ENCODE measurements at regions not wholly inside any gene's neighbourhood (a gene's known extent, or its start where the extent isn't known, plus 50 kb on each side); places are given as distances from the start of the nearest gene placed in this dataset.

DNA sequence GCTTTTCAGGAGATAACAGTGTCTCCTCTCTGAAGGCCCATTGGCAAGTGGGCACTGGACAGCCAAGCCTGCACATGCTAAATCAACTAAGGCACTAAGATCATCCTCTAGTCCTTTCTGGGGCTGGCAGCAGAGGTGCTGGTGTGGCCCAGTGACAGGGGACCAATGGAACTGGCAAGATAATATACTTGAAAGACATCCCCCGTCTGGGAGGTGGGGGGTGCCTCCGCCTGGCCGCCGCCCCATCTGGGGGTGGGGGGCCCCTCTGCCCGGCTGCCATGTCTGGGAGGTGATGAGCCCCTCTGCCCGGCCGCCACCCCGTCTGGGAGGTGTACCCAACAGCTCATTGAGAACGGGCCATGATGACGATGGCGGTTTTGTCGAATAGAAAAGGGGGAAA lies 223.3 kb downstream of the UNC5CL start:
- TF ChIP-seq, protein P1, sequence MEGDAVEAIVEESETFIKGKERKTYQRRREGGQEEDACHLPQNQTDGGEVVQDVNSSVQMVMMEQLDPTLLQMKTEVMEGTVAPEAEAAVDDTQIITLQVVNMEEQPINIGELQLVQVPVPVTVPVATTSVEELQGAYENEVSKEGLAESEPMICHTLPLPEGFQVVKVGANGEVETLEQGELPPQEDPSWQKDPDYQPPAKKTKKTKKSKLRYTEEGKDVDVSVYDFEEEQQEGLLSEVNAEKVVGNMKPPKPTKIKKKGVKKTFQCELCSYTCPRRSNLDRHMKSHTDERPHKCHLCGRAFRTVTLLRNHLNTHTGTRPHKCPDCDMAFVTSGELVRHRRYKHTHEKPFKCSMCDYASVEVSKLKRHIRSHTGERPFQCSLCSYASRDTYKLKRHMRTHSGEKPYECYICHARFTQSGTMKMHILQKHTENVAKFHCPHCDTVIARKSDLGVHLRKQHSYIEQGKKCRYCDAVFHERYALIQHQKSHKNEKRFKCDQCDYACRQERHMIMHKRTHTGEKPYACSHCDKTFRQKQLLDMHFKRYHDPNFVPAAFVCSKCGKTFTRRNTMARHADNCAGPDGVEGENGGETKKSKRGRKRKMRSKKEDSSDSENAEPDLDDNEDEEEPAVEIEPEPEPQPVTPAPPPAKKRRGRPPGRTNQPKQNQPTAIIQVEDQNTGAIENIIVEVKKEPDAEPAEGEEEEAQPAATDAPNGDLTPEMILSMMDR (IDR thresholded peaks at IDR 0.05; ENCODE audit: borderline replicate concordance, insufficient read depth, low read depth, low read length), result no peak
- H3K4me3 ChIP-seq (ENCODE audit: low read depth, low read length), result no peak overlapping the region

DNA sequence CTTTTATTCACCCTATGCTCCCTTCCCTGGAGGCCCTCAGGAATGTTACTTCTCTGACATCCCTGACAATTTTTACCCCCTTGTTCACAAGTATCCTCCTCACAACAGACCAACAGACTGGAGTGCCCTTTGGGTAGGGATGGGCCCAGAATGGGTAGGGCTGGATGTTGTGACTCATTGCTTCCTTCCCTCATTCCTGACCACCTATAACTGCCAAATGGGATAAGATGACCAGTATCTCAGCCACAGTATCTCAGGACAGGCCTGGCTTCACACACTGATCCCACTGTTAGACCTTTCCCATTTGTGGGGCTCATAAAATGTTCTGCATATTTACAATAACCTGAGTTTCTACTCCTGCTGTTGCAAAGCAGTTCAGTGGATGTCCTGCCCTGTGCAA lies 223.0 kb upstream of the LRFN2 start:
- TF ChIP-seq, protein P1 (IDR thresholded peaks at IDR 0.05; ENCODE audit: borderline replicate concordance, insufficient read depth, low read depth, low read length), result no peak
- H3K4me3 ChIP-seq (ENCODE audit: low read depth, low read length), result no peak overlapping the region

DNA sequence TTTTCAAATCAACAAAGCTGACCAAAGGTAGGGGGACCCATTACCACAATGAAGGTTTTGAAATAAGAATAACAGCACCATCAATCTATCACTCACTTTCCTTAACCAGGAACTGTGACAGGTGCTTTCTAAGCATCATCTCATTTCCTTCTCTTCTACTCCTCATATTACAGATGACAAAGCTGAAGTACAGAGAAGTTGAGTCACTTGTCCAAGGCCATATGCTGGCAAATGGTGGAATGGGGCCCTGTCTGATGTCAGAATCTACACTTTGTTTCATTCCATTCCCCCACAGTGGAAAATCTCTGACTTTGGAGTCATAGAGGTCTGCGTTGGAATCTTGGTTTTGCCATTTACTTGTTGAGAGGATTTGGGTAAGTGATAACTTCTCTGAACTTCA lies 222.5 kb upstream of the LRFN2 start:
- TF ChIP-seq, protein P1 (IDR thresholded peaks at IDR 0.05; ENCODE audit: borderline replicate concordance, insufficient read depth, low read depth, low read length), result no peak
- no peak overlapping the region for H3K4me3 ChIP-seq (ENCODE audit: low read depth, low read length)

DNA sequence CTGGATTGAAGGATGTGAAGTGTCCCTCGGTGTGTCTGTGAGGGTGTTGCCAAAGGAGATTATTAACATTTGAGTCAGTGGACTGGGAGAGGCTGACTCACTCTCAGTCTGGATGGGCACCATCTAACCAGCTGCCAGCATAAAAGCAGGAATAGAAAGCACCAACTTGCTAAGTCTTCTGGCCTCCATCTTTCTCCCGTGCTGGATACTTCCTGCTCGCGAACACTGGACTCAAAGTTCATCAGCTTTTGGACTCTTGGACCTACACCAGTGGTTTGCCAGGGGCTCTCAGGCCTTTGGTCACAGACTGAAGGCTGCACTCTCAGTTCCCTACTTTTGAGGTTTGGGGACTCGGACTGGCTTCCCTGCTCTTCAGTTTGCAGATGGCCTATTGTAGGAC lies 220.3 kb upstream of the LRFN2 start:
- TF ChIP-seq, protein P1 (IDR thresholded peaks at IDR 0.05; ENCODE audit: borderline replicate concordance, insufficient read depth, low read depth, low read length), result no peak
- no peak overlapping the region for H3K4me3 ChIP-seq (ENCODE audit: low read depth, low read length)

DNA sequence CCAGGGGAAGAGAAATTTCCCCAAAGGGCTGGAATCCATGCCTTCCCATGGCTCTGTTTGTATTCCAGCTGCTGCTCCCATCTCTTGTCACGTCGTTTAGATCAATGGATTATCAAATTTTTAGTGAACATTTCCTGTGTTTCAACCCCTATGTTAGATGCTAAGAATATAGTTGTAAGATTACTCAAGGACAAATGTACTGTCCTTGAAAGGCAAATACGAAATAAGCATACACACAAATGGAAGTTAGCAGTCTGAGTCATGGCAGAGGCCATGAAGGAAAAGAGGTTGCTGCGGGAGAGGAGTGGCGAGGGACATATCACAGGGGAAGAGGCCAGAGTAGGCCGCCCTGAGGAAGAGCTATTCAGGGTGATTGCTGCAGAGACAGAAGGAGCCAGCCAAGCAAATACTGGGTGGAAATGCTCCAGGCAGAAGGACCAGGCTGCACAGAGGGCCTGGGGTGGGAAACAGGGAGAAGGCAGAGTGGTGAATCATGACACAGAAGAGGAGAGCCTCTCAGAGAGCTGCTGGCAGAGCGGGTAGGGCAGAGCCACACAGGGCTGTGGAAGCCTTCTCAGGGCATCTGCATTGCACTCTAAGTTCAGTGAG lies 219.2 kb upstream of the LRFN2 start:
- H3K4me3 ChIP-seq (ENCODE audit: low read depth, low read length), result no peak overlapping the region
- TF ChIP-seq, protein P1 (IDR thresholded peaks at IDR 0.05; ENCODE audit: borderline replicate concordance, insufficient read depth, low read depth, low read length), result no peak

DNA sequence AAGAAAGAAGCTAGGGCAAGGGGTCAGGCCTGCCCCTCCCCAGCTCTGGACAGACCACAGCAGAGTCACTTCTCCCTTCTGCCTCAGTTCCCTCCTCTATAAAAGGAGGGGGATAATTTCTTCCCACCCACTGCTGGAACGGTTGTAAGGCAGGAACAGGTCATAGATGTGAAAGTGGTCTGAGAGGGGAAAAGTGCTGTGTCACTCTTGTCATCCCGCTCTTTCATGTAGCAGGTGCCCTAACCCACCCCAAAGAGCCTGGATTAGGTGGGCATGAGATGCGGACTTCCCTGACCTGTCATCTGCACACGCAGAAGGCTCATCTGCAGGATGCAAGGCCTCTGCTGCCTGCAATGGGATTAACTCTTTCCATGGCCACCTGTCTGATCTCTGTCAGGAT lies 218.2 kb upstream of the LRFN2 start:
- H3K4me3 ChIP-seq (ENCODE audit: low read depth, low read length), result no peak overlapping the region
- TF ChIP-seq, protein P1 (IDR thresholded peaks at IDR 0.05; ENCODE audit: borderline replicate concordance, insufficient read depth, low read depth, low read length), result no peak

DNA sequence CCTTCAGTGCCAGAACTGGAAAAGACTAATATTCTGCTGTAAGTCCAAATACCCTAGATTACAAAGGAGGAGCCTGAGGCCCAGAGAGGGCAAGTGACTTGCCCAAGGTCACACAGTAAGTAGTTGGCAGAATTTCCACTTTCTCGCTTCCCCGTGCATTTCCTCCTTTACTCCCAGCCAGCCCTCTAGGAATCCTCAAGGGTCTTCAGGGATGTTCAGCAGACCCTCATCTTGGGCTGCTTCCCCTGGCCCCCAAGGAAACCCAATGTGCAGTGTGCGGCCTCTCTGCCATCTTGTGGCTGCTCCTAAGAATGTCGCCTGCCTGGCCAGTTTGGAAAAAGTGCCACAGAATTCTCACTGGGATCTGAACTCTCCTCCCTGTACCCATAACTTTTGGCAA lies 217.7 kb upstream of the LRFN2 start:
- TF ChIP-seq, protein P1 (IDR thresholded peaks at IDR 0.05; ENCODE audit: borderline replicate concordance, insufficient read depth, low read depth, low read length), result peak; percentile 26; the same call in 1 of the 2 replicates
- H3K4me3 ChIP-seq (ENCODE audit: low read depth, low read length), result no peak overlapping the region

All from GM12875 (cell line).